ENCODE measurements at regions not wholly inside any gene's neighbourhood (a gene's known extent, or its start where the extent isn't known, plus 50 kb on each side); places are given as distances from the start of the nearest gene placed in this dataset.

DNA sequence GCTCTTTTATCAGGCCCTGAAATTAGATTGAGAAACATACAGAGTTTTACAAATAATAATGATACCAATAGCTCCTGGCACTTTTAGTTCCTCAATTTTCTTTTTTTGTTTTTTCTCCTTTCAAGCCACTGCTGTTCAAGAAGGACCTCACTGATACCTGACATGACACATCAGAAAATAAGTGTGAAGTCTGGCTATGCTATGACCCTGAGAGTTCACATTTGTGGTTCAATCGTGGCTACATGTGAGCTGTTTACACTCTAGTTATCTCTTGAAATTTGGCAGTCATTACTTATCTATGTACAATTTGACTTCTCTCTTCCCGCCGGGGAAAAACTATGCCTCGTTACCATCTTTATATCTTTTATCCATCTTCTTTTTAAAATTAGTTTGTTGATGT is 686.5 kb downstream of the EPHA4 start:
- TF ChIP-seq POLR2A (IDR thresholded peaks at IDR 0.05): no peak
- TF ChIP-seq, protein P1, sequence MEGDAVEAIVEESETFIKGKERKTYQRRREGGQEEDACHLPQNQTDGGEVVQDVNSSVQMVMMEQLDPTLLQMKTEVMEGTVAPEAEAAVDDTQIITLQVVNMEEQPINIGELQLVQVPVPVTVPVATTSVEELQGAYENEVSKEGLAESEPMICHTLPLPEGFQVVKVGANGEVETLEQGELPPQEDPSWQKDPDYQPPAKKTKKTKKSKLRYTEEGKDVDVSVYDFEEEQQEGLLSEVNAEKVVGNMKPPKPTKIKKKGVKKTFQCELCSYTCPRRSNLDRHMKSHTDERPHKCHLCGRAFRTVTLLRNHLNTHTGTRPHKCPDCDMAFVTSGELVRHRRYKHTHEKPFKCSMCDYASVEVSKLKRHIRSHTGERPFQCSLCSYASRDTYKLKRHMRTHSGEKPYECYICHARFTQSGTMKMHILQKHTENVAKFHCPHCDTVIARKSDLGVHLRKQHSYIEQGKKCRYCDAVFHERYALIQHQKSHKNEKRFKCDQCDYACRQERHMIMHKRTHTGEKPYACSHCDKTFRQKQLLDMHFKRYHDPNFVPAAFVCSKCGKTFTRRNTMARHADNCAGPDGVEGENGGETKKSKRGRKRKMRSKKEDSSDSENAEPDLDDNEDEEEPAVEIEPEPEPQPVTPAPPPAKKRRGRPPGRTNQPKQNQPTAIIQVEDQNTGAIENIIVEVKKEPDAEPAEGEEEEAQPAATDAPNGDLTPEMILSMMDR (IDR thresholded peaks at IDR 0.05): no peak
- TF ChIP-seq POLR2AphosphoS5 (IDR thresholded peaks at IDR 0.05): no peak
- TF ChIP-seq EP300 (IDR thresholded peaks at IDR 0.05; ENCODE audit: low read depth): no peak

Measured in transverse colon (tissue), 4 donors.